Cardiac fibroblast (primary cell): ENCODE measurements at regions not wholly inside any gene's neighbourhood (a gene's known extent, or its start where the extent isn't known, plus 50 kb on each side); places are given as distances from the start of the nearest gene placed in this dataset.

ENCODE experiments used
- DNase-seq, 2 donors: peaks; one replicate each; pipeline versions ENCODE4 v3.0.0 to v3.0.0-alpha.2; 2010; ENCODE audit warnings: low read depth in 2 of 2
- H3K4me3 ChIP-seq, 2 donors: replicated peaks in 1 of 2; 1 replicate in 1 of 2; 2 replicates in 1 of 2; pipeline ENCODE4 v1.5.1; 2011; ENCODE audit warnings: low read depth in 2 of 2, low read length in 2 of 2, mild to moderate bottlenecking in 2 of 2, moderate library complexity in 1 of 2
- TF ChIP-seq, protein P1 (sequence below): IDR thresholded peaks from one replicate; pipeline ENCODE4 v1.5.1; 2011; ENCODE audit warnings: low read depth, mild to moderate bottlenecking, low read length, inconsistent platforms

DNA sequence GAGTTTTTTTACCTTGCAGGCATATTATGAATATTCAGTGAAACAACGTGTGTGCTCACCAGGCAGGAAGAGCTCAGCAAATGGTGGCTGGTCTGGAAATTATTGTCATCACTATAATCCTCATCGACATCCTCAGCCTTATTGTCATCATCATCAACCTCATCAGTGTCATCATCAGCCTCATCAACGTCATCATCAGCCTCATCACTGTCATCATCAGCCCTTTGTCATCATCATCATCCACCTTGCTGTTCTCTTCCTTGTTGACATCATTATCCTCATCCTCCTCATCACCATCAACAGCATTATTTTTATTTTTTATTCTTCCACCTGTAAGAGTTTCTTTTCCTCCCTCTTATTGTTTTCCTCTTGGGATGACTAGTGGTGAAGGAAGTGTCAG, 142.3 kb upstream of the GPR26 start:
- DNase-seq = no peak
- H3K4me3 ChIP-seq = no peak overlapping the region
- TF ChIP-seq, protein P1, sequence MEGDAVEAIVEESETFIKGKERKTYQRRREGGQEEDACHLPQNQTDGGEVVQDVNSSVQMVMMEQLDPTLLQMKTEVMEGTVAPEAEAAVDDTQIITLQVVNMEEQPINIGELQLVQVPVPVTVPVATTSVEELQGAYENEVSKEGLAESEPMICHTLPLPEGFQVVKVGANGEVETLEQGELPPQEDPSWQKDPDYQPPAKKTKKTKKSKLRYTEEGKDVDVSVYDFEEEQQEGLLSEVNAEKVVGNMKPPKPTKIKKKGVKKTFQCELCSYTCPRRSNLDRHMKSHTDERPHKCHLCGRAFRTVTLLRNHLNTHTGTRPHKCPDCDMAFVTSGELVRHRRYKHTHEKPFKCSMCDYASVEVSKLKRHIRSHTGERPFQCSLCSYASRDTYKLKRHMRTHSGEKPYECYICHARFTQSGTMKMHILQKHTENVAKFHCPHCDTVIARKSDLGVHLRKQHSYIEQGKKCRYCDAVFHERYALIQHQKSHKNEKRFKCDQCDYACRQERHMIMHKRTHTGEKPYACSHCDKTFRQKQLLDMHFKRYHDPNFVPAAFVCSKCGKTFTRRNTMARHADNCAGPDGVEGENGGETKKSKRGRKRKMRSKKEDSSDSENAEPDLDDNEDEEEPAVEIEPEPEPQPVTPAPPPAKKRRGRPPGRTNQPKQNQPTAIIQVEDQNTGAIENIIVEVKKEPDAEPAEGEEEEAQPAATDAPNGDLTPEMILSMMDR = no peak

DNA sequence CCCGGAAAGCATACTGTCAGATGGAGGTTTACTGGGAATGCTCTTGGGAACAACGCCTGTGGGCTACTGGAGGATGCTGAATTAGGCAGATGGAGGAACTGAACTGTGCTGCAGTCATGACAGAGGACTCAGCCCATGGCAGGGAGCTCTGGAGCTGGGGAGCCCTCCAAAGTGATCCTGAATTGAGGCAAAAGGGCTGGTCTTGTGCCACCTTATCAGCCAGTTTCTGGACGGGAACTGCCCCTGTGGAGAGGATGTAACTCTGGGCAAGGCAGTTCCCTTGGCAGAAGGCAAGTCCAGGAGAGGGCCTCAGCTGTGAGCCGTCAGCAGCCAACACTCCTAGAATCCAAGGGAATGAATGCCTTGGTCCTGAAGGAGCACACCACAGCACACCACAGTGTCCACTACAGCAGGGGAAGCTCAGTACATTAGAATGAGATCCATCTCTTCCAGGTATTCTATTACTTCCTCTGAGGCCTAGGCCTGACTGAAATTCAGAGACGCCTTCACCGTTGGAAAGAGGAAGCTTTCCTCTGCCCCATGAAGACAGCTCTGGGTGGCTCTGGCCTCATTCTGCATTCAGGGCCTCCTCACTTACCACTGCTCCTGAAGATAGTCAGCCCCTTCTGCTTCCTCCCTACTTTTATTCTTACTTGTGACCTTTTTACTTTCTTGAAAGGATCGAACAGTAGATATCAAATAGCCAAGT, 139.6 kb upstream of the GPR26 start:
- TF ChIP-seq, protein P1 = no peak
- H3K4me3 ChIP-seq = no peak overlapping the region
- DNase-seq = no peak

DNA sequence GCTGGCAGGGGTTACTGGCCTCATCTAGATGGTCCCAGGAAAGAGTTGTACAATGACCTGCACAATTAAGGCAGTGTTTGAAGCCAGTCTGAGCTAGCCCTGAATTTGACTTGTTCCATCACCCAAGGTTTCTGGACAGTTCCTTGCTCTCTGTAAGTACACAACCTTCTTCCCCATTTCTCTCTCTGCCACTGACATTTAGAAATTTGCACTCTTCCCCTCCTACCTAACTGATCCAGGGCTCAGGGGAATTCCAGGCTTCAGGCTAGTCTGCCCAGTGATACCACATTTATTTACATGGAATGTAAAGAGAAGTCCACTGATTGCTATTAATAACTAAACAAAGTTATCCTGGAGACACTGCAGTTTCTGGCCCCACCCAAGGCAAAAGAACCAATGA, 139.0 kb upstream of the GPR26 start:
- H3K4me3 ChIP-seq = no peak overlapping the region
- TF ChIP-seq, protein P1 = no peak
- no peak for DNase-seq

DNA sequence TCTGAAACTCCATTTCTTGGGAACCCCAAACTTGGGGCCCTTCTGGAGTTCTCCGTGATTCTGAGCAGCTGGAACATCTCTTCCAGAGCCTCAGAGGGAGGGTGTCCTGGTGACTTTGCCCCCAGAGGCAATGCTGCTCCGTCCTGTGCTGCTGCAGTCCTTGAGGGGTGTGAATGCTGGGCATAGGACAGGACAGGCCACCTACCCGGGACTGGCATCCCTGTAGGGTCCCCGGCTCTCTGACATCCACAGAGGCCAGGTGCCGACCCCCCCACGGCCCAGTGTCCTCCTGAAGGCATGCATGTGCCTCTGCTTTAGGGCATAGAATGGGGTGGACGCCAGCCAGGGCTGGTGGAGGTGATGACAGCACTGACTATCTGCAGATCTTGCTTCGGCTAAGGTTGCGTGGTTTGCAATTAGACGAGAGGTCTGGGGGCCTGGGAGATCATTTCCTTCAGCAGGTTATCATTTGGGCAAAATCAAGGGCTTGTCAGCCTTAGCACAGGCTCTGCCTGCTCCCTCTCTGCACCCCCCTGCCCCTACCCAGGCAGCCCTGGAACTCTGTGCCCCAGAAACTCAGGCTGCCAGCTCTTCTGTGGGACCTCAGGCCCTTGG, 136.9 kb upstream of the GPR26 start:
- no peak for DNase-seq
- no peak overlapping the region for H3K4me3 ChIP-seq
- TF ChIP-seq, protein P1 = no peak

DNA sequence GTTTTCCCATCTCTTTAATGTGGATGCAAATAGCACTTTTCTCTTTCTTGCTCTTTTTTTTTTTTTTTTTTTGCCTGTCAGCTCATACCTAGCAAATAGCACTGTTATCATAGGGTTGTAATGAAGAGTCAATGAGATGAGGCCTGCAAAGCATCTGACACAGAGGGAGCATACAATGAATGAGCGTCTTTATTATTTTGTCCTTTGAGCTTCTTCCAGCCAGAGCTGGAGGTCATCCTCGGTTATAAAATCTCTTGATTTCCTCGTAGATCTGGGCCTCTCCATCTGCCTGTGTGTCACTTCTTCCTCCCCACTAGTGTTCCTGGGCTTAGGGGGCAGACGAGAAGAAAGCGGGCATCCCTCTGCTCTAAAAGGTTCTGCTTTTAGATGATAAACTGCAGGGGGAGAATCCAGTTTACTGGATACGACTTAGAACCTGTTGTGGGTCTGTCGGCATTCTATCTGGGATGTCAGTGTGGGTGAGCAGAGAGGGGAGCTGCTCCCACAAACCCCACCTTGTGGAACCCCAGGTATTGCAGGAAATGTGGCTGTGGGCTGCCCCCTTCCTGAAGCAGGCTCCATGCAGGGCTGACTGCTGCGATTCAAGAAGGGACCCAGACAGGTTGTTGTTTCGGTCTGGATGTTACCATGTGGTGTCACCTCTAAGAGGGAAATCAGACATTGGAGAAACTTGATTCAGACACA, 135.8 kb upstream of the GPR26 start:
- H3K4me3 ChIP-seq = no peak overlapping the region
- TF ChIP-seq, protein P1 = no peak
- no peak for DNase-seq

DNA sequence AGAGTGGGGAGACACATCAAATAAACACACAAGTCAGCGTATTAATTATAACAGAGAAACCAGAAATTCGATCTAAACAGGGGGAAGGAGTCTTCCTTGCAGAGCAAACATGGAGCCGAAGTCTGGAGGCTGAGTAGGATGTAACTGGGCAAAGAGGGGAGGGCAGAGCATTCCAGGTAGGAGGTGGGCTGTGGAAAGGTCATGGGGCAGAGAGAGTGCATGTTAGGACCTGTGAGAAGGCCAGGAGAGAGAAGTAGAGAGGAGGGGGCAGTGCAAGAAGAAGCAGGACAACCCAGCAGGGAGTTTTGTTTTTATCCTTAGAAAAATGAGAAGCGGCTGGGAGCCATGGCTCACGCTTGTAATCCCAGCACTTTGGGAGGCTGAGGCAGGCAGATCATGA, 130.8 kb upstream of the GPR26 start:
- DNase-seq = no peak
- TF ChIP-seq, protein P1 = no peak
- H3K4me3 ChIP-seq = no peak overlapping the region
